ENCODE measurements at regions not wholly inside any gene's neighbourhood (a gene's known extent, or its start where the extent isn't known, plus 50 kb on each side); places are given as distances from the start of the nearest gene placed in this dataset.

DNA sequence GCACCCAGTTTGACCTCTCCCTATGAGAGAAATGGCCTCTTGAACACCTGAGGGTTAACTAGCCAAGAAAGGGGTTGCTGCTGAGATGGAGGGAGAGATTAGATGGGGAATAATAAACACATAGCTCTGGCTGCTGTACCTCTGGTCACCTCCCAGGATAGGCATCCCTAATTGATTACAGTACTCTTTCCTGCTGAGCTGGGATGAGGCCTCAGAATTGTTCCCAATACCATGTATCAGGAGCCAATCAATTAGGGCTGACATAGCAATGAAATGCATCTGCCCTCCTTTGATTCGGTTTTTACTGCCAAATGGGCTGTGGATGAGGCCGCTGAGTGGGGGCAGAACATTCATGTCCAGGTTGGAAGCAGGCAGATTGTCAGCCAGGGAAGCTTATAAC is 339.4 kb upstream of the SLCO3A1 start:
- TF ChIP-seq, protein P1, sequence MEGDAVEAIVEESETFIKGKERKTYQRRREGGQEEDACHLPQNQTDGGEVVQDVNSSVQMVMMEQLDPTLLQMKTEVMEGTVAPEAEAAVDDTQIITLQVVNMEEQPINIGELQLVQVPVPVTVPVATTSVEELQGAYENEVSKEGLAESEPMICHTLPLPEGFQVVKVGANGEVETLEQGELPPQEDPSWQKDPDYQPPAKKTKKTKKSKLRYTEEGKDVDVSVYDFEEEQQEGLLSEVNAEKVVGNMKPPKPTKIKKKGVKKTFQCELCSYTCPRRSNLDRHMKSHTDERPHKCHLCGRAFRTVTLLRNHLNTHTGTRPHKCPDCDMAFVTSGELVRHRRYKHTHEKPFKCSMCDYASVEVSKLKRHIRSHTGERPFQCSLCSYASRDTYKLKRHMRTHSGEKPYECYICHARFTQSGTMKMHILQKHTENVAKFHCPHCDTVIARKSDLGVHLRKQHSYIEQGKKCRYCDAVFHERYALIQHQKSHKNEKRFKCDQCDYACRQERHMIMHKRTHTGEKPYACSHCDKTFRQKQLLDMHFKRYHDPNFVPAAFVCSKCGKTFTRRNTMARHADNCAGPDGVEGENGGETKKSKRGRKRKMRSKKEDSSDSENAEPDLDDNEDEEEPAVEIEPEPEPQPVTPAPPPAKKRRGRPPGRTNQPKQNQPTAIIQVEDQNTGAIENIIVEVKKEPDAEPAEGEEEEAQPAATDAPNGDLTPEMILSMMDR (conservative IDR thresholded peaks at IDR 0.05 in 1 of 2, IDR thresholded peaks at IDR 0.05 in 1 of 2; ENCODE audit: low read depth in 1 of 2, low read length in 2 of 2) = no peak
- TF ChIP-seq EZH2 (IDR thresholded peaks at IDR 0.05; ENCODE audit: low read length, missing control alignments) = no peak
